LNCaP clone FGC (cell line): ENCODE measurements at regions not wholly inside any gene's neighbourhood (a gene's known extent, or its start where the extent isn't known, plus 50 kb on each side); places are given as distances from the start of the nearest gene placed in this dataset.
"Not testable (repeated sequence)": the region's sequence is repeated elsewhere in the genome, so short reads cannot be mapped to it uniquely, and the experiment has no call there.

Experiments used
- DNase-seq: peaks from one replicate; pipeline ENCODE4 v3.0.0-alpha.2; 2011; ENCODE audit warnings: low read depth
- H3K4me3 ChIP-seq: 2 replicates; pipeline ENCODE4 v1.5.1; 2011; ENCODE audit warnings: mild to moderate bottlenecking, low read depth, low read length, control low read depth

DNA sequence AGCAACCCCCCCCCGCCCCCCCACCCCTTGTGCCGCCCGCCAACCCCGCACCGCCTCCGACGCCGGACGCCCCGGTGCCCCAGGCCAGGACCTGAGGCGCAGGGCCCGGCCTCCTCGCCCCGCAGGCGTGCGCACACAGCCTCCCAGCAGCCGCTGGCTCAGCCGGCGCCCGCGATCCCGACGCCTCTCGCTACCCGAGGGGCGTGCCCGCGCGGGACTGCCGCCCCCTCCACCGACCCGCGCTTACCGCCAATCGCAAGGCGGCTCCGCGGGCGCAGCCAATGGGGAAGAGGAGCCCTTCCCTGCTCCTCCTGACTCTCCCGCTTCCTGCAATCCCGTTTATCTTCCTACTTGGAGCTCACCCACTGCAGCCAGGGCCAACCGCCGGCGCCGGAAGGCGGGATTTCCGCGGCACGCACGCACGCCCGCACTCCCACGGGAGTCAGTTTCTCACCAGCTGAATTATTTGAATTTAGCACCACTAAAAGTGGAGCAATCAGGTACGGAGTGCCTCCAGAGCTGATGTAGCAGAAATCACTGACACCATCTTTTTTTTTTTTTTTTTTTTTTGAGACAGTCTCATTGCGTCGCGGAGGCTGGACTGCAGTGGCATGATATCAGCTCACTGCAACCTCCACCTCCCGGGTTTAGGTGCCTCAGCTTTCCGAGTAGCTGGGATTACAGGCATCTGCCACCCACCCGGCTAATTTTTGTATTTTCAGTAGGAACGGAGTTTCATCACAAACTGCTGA, 65.0 kb upstream of the TP53TG3D start:
- H3K4me3 ChIP-seq, DNase-seq: not testable (repeated sequence)

DNA sequence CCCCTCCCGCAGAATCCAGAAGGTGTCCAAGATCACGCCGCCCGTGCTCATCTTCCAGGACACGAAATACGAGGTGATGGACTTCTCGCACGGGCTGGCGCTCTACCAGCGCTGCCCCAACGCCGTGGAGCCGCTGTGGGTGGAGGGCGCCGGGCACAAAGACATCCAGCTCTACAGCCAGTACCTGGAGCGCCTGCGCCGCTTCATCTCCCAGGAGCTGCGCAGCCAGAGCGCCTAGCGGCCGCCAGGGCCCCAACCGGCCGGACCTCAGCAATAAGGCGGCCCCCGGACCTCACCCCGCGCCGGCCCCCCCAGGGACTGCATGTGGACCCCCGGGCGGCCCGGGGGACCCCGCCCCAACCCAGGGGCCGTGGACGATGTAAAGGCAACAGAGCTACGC, 50.5 kb upstream of the TP53TG3D start:
- not testable (repeated sequence) for DNase-seq, H3K4me3 ChIP-seq
